SH-SY5Y (cell line): ENCODE measurements at regions not wholly inside any gene's neighbourhood (a gene's known extent, or its start where the extent isn't known, plus 50 kb on each side); places are given as distances from the start of the nearest gene placed in this dataset.

Experiments used
- GATA2 ChIP-seq: IDR thresholded peaks from 2 replicates; pipeline ENCODE4 v1.6.1; 2011; ENCODE audit warnings: mild to moderate bottlenecking, low read depth, low read length
- GATA3 ChIP-seq: IDR thresholded peaks from 2 replicates; pipeline ENCODE4 v1.6.1; 2011; ENCODE audit warnings: low read depth, mild to moderate bottlenecking, low read length, moderate library complexity

DNA sequence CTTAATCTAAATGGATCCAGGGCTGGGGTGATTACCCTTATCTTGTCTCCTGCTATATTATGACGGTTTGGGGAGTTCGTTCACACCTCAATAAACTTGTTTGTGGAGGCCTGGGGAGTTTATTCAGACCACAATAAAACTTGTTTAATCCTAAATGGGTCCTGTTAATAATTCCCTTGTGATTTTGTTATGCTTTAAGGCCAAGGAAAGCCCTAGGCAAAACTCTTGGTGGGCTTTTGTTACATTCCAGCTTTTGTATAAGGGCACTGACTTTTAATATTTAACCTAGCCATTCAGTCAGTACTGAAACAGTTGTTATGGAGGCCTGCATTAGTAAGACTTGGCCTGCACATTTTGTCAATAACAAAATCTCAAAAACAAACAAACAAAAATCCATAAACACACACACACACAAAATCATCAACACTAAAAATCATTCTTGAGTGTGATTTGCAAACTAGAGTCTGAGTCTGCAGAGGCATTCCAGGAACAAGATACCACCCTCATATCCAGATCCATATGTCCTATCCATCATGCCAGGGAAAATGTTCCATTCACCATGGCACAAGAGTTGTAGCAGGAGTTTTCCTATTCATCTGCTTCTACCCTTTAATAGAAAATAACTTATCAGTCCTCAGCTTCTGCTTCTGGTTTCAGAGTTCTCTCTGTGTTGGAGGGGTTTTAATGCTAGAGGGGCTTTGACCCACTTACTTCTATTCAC lies 421.7 kb downstream of the AGTPBP1 start:
- TF ChIP-seq GATA2 (no peak), GATA3 (no peak)
